HL-60 (cell line): ENCODE measurements at regions not wholly inside any gene's neighbourhood (a gene's known extent, or its start where the extent isn't known, plus 50 kb on each side); places are given as distances from the start of the nearest gene placed in this dataset.

ENCODE experiments used
- DNase-seq, 2 experiments: peaks; one replicate each; pipeline ENCODE4 v3.0.0-alpha.2; 2010 to 2020; ENCODE audit warnings: low read depth in 1 of 2, low spot score in 1 of 2
- H3K27ac ChIP-seq: fragments of 250-450 bp; sonication (Bioruptor Pico); replicated peaks from 2 replicates; pipeline ENCODE4 v1.5.1; 2020; ENCODE audit warnings: mild to moderate bottlenecking, moderate library complexity
- H3K27me3 ChIP-seq: fragments of 250-450 bp; sonication (Bioruptor Pico); 2 replicates; pipeline ENCODE4 v1.5.1; 2021; ENCODE audit warnings: mild to moderate bottlenecking, moderate library complexity; ENCODE audit not compliant: insufficient read depth, poor library complexity, severe bottlenecking
- H3K4me3 ChIP-seq: replicated peaks from 2 replicates; pipeline ENCODE4 v1.5.1; 2011; ENCODE audit warnings: mild to moderate bottlenecking, control low read depth, low read length; ENCODE audit not compliant: insufficient read depth
- GABPA ChIP-seq: IDR thresholded peaks from 2 replicates; pipeline ENCODE4 v1.6.1; 2012; ENCODE audit warnings: low read depth
- POLR2AphosphoS5 ChIP-seq: IDR thresholded peaks from 2 replicates; pipeline ENCODE4 v1.6.1; 2012; ENCODE audit warnings: low read depth
- SPI1 ChIP-seq: IDR thresholded peaks from 2 replicates; pipeline ENCODE4 v1.6.1; 2012; ENCODE audit warnings: low read depth, mild to moderate bottlenecking, borderline replicate concordance
- TF ChIP-seq, protein P1 (sequence below): IDR thresholded peaks from 2 replicates; pipeline ENCODE4 v1.6.1; 2012; ENCODE audit warnings: low read depth; ENCODE audit not compliant: insufficient replicate concordance
- TF ChIP-seq, protein P2 (sequence below): IDR thresholded peaks from one replicate; pipeline ENCODE4 v1.5.1; 2011; ENCODE audit warnings: low read length, control low read depth, inconsistent platforms; ENCODE audit not compliant: insufficient read depth

DNA sequence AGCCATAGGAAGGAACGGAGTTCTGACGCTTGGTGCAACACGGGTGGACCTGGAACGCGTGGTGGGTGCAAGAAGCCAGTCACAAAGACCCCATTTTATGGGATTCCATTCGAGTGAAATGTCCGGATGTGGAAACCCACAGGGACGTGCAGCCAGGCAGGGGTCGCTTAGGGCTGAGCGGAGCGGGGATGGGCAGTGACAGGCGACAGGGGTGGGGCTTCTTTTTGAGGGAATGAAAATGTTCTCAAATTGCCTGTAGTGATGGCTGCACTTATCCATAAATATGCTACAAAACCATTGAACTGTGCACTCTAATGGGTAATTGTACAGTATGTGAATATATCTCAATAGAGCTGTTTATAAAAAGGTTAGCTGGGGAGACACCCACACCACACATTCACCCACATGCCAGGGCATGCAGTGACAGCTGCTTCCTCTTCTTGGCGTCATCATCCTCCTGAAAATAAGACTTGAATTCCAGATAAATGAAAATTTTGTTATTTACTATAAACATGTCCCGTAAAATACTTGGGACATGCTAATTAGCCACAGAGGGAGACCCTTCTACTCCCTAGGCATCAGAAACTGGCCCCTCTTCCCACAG, 71.3 kb upstream of the OLFM1 start:
- H3K4me3 ChIP-seq, result no peak overlapping the region
- no peaks in the 10 kb centered on the region for H3K27me3 ChIP-seq
- no peak for TF ChIP-seq SPI1
- TF ChIP-seq POLR2AphosphoS5, result no peak
- no peak for TF ChIP-seq GABPA
- TF ChIP-seq, protein P1, sequence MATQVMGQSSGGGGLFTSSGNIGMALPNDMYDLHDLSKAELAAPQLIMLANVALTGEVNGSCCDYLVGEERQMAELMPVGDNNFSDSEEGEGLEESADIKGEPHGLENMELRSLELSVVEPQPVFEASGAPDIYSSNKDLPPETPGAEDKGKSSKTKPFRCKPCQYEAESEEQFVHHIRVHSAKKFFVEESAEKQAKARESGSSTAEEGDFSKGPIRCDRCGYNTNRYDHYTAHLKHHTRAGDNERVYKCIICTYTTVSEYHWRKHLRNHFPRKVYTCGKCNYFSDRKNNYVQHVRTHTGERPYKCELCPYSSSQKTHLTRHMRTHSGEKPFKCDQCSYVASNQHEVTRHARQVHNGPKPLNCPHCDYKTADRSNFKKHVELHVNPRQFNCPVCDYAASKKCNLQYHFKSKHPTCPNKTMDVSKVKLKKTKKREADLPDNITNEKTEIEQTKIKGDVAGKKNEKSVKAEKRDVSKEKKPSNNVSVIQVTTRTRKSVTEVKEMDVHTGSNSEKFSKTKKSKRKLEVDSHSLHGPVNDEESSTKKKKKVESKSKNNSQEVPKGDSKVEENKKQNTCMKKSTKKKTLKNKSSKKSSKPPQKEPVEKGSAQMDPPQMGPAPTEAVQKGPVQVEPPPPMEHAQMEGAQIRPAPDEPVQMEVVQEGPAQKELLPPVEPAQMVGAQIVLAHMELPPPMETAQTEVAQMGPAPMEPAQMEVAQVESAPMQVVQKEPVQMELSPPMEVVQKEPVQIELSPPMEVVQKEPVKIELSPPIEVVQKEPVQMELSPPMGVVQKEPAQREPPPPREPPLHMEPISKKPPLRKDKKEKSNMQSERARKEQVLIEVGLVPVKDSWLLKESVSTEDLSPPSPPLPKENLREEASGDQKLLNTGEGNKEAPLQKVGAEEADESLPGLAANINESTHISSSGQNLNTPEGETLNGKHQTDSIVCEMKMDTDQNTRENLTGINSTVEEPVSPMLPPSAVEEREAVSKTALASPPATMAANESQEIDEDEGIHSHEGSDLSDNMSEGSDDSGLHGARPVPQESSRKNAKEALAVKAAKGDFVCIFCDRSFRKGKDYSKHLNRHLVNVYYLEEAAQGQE, result no peak
- TF ChIP-seq, protein P2, sequence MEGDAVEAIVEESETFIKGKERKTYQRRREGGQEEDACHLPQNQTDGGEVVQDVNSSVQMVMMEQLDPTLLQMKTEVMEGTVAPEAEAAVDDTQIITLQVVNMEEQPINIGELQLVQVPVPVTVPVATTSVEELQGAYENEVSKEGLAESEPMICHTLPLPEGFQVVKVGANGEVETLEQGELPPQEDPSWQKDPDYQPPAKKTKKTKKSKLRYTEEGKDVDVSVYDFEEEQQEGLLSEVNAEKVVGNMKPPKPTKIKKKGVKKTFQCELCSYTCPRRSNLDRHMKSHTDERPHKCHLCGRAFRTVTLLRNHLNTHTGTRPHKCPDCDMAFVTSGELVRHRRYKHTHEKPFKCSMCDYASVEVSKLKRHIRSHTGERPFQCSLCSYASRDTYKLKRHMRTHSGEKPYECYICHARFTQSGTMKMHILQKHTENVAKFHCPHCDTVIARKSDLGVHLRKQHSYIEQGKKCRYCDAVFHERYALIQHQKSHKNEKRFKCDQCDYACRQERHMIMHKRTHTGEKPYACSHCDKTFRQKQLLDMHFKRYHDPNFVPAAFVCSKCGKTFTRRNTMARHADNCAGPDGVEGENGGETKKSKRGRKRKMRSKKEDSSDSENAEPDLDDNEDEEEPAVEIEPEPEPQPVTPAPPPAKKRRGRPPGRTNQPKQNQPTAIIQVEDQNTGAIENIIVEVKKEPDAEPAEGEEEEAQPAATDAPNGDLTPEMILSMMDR, result no peak
- DNase-seq, result no peak
- no peak overlapping the region for H3K27ac ChIP-seq

DNA sequence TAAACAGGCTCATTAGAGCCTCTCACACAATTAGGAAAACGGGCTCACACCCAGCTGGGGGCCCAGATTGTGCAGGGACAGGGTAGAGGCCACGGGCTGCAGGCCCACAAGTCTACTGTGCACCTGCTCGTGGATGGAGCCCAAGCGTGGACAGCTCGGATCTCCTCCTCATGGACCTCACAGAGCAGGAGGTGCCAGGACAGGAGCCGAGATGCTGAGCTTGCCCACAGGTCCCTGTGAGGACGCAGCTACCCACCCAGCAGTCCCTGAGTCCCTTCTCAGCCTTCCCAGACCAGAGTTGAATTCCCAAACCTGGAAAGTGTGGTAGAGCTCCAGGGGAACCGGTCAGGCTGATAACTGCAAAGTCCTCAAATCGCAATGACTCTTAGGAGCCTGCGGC, 70.6 kb upstream of the OLFM1 start:
- Histone ChIP-seq H3K4me3 (no peak overlapping the region), H3K27me3 (no peaks in the 10 kb centered on the region), H3K27ac (no peak overlapping the region)
- DNase-seq, result no peak
- TF ChIP-seq, protein P2, result no peak
- TF ChIP-seq, protein P1, result no peak
- TF ChIP-seq POLR2AphosphoS5 (no peak), SPI1 (no peak), GABPA (no peak)

DNA sequence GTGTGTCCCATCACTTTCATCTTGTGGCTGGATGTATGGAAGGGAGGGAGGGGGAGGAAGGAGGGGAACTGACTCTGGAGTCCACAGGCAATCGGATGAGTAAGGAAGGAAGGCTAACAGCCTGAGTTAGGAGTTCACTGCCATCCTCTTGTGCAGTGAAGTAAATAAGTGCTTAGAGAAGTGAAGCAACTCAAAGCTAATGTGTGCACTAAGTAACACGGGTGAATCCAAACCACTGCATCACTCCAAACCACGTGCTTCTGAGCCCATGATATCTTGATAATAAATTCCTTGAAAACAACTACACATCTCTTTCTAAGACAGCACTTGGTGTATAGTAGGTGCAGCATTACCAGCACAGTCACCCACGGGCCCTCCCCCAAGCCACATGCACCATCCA, 69.6 kb upstream of the OLFM1 start:
- TF ChIP-seq POLR2AphosphoS5, result no peak
- no peak for TF ChIP-seq SPI1
- H3K27me3 ChIP-seq, result no peaks in the 10 kb centered on the region
- no peak overlapping the region for H3K27ac ChIP-seq
- DNase-seq, result no peak
- no peak overlapping the region for H3K4me3 ChIP-seq

DNA sequence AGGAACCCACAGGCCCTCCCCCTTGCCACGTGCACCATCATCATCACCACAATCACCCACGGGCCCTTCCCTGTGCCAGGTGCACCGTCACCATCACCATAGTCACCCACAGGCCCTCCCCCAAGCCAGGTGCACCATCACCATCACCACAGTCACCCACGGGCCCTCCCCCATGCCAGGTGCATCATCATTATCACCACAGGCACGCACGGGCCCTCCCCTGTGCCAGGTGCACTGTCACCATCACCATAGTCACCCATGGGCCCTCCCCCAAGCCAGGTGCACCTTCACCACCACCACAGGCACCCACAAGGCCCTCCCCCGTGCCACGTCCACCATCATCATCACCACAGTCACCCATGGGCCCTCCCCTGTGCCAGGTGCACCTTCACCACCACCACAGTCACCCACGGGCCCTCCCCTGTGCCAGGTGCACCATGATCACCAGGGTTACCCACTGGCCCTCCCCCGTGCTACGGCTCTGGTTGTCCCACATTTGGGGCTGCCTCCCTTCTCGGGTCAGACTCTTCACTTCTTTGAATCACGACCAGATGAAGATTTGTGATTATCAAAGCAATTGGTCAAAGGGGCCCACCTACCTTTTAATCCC, 69.1 kb upstream of the OLFM1 start:
- Histone ChIP-seq H3K27ac (no peak overlapping the region), H3K27me3 (no peaks in the 10 kb centered on the region), H3K4me3 (no peak overlapping the region)
- TF ChIP-seq, protein P2, result no peak
- TF ChIP-seq GABPA, result no peak
- TF ChIP-seq SPI1, result no peak
- TF ChIP-seq, protein P1, result no peak
- no peak for TF ChIP-seq POLR2AphosphoS5
- DNase-seq, result no peak
